Fibroblast of mammary gland (primary cell): ENCODE measurements at regions not wholly inside any gene's neighbourhood (a gene's known extent, or its start where the extent isn't known, plus 50 kb on each side); places are given as distances from the start of the nearest gene placed in this dataset.

ENCODE experiments used
- DNase-seq: peaks from one replicate; pipeline ENCODE4 v3.0.0-alpha.2; 2010; ENCODE audit warnings: low read depth
- H3K4me3 ChIP-seq: 2 replicates; pipeline ENCODE4 v1.5.1; 2011; ENCODE audit warnings: low read depth, mild to moderate bottlenecking, low read length, moderate library complexity; ENCODE audit not compliant: control insufficient read depth
- TF ChIP-seq, protein P1 (sequence below): conservative IDR thresholded peaks from 2 replicates; pipeline ENCODE4 v1.5.1; 2011; ENCODE audit warnings: low read depth, low read length, inconsistent platforms; ENCODE audit not compliant: control insufficient read depth, insufficient read depth

- TF ChIP-seq, protein P1, sequence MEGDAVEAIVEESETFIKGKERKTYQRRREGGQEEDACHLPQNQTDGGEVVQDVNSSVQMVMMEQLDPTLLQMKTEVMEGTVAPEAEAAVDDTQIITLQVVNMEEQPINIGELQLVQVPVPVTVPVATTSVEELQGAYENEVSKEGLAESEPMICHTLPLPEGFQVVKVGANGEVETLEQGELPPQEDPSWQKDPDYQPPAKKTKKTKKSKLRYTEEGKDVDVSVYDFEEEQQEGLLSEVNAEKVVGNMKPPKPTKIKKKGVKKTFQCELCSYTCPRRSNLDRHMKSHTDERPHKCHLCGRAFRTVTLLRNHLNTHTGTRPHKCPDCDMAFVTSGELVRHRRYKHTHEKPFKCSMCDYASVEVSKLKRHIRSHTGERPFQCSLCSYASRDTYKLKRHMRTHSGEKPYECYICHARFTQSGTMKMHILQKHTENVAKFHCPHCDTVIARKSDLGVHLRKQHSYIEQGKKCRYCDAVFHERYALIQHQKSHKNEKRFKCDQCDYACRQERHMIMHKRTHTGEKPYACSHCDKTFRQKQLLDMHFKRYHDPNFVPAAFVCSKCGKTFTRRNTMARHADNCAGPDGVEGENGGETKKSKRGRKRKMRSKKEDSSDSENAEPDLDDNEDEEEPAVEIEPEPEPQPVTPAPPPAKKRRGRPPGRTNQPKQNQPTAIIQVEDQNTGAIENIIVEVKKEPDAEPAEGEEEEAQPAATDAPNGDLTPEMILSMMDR, result no peak
- H3K4me3 ChIP-seq, result no peak overlapping the region
- DNase-seq, result no peak
These were observed 212.5 kb downstream of the GLI2 start for GRCh38 chr2:120947982-120948661.

DNA sequence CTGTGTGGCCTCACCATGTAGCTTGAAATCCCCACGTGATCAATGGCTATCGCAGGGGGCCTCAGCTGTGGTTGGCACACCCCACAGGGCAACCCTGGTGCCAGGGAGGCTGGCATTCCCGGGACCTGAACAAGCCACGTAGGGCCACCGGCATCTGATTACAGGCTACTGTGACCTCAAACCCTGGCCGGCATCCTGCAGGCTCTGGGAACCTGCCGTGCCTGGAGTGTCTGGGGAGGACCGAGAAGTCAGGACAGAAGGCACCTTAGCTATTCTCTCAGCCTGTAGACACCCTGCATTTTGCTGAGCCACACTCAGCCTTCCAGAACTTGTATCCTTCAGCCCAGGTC is 213.0 kb downstream of the GLI2 start:
- no peak overlapping the region for H3K4me3 ChIP-seq
- TF ChIP-seq, protein P1, result no peak
- no peak for DNase-seq

DNA sequence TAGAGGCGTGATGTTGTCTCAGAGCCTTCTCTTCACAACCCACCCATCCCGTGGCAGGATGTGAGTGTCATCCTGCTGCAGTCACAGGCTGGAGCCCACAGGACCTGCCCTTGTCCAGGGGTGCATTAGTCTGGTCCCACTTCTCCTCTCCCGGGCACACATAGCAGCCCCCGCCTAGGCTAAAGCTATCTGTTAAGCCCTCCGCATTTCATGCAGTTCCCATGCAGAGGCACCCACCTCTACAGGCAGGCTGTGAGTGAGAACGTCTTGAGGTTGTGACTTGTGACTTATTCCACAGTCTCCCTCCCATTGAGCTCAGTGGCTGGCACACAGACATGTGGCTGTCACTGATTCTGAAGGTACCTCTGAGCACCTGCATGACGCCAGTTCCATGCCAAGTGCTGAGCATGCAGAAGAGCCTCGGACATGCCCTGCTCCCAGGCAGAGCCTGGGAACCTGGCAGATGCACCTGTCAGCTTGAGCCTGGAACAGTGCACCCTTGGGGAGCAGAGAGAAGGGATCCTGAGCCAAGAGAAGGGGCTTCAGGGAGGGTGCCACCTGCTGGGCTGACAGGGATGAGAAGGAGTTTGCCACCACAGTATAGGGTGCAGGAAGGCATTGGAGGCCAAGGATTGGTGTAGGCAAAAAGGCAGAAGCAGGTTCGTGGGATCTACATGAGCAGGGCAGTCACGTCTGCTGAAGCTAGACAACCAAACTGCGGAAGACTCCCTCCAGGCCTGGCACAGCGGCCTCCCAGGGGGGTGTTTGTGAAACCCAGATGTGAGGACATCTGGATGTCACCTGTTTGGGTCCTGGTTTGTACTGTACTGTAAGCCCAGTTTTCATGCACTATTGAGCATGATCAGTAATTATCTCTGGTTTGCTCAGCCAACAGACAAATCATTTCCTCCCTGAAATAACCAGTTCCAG is 213.6 kb downstream of the GLI2 start:
- no peak overlapping the region for H3K4me3 ChIP-seq
- no peak for DNase-seq
- TF ChIP-seq, protein P1, result peak; percentile 24

DNA sequence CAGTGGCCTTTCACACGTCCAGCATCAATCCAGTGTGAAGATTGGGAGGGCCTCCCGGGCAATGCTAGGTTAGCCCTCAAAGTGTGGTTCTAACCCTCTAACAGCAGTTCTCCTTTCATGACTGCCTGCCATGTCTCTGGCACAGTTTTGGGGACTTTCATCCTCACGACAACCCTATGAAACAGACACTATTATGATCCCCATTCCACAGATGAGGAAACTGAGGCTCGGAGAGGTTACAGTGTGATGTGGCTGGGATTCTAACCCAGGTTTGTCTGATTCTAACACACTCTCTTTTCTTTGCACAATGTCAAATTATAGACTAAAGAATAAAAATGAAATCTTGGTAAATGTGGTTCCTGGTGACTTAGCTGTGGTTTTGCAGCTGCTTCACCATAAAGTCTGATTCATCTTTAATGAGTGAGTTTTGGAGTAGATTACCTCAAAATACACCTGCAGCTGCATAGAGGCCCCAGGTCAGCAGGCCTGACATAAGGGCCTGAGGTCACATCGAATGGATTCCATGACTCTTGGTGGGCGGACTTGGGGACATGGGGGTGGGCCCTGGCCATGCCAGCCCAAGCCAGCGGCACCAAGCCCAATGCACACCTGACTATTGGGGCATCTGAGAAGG is 214.4 kb downstream of the GLI2 start:
- no peak for DNase-seq
- TF ChIP-seq, protein P1, result no peak
- no peak overlapping the region for H3K4me3 ChIP-seq

GRCh38 chr2:120951693-120952092 is 216.0 kb downstream of the GLI2 start:
- H3K4me3 ChIP-seq, result no peak overlapping the region
- TF ChIP-seq, protein P1, result no peak
- DNase-seq, result no peak

DNA sequence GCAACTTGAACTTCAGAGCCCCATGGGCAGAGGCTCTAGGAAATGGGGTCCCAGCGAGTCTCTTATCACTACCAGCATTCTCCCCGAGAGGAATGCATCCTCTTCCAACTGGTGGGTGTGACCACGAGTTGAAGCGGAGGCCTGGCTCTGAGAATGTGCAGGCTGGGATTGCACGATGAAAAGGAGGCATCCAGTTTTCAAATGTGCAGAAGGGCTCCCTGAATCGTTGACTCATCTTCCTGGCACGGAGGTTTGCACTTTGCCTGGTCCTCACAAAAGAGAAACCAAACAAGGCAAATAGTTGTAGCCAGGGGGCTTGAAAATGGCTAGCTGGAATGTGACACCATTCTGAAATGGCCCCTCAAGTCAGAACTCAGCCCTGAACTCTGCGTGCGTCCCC is 216.7 kb downstream of the GLI2 start:
- H3K4me3 ChIP-seq, result no peak overlapping the region
- DNase-seq, result peak; percentile 66
- TF ChIP-seq, protein P1, result no peak
